ENCODE measurements at regions not wholly inside any gene's neighbourhood (a gene's known extent, or its start where the extent isn't known, plus 50 kb on each side); places are given as distances from the start of the nearest gene placed in this dataset.

GRCh38 chr1:193580419-193580818 lies 394.0 kb upstream of the B3GALT2 start:
- H3K9me3 ChIP-seq (ENCODE audit: control insufficient read depth in 4 of 4, insufficient read depth in 3 of 4, low read length in 3 of 4): peaks cover 0 to 2% (median 0%) of the 10 kb centered on the region in 4 donors
- H3K4me1 ChIP-seq (ENCODE audit: control insufficient read depth in 5 of 5, insufficient read depth in 5 of 5, low read length in 5 of 5): no peaks in the 10 kb centered on the region
- no peak overlapping the region for H3K4me3 ChIP-seq
- DNase-seq (no peak), ATAC-seq (ENCODE audit: insufficient read depth, low FRiP score) (no peak)
- no peaks in the 10 kb centered on the region for H3K36me3 ChIP-seq (ENCODE audit: control insufficient read depth in 4 of 4, insufficient read depth in 4 of 4, low read length in 4 of 4)
- no peak for TF ChIP-seq CTCF (IDR thresholded peaks at IDR 0.05; ENCODE audit: control extremely low read depth, extremely low read depth)
- WGBS, 2 donors: 94% methylated on average over 3 of the region's 3 CpGs
- H3K27me3 ChIP-seq (ENCODE audit: control insufficient read depth in 3 of 3, insufficient read depth in 3 of 3, low read length in 2 of 3): peaks cover 0 to 2% (median 0%) of the 10 kb centered on the region in 3 donors
- H3K27ac ChIP-seq (ENCODE audit: low read depth in 1 of 2, low read length in 1 of 2): no peak overlapping the region
- no peak overlapping the region for H3K9ac ChIP-seq (ENCODE audit: insufficient read depth in 1 of 2, low read length in 2 of 2)

DNA sequence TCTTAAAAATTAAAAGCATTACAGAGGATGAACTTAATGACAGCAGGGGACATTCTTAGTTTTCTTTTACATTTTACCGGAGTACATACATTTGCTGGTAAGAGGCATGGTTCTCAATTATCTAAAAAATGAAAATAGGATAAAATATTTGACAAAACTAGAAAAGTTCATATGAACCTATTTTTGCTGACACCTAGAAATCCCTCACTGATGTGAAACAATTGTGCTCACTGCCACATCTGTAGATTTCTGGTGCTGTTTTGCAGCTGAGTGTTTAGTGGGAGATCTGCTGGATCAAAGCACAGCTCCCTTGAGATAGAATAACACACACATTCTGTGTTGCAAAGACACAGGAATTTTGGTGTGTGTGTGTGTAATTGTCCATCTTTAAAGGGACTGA lies 392.9 kb upstream of the B3GALT2 start:
- ATAC-seq (ENCODE audit: insufficient read depth, low FRiP score) (no peak), DNase-seq (no peak)
- H3K36me3 ChIP-seq (ENCODE audit: control insufficient read depth in 4 of 4, insufficient read depth in 4 of 4, low read length in 4 of 4): no peaks in the 10 kb centered on the region
- H3K27me3 ChIP-seq (ENCODE audit: control insufficient read depth in 3 of 3, insufficient read depth in 3 of 3, low read length in 2 of 3): peaks cover 0 to 2% (median 0%) of the 10 kb centered on the region in 3 donors
- 97 to 99% methylated on average over 1 of the region's 1 CpG for WGBS, 2 donors
- no peak overlapping the region for H3K9ac ChIP-seq (ENCODE audit: insufficient read depth in 1 of 2, low read length in 2 of 2)
- H3K4me3 ChIP-seq: no peak overlapping the region
- H3K27ac ChIP-seq (ENCODE audit: low read depth in 1 of 2, low read length in 1 of 2): no peak overlapping the region
- TF ChIP-seq CTCF (IDR thresholded peaks at IDR 0.05; ENCODE audit: control extremely low read depth, extremely low read depth): no peak
- peaks cover 0 to 2% (median 0%) of the 10 kb centered on the region in 4 donors for H3K9me3 ChIP-seq (ENCODE audit: control insufficient read depth in 4 of 4, insufficient read depth in 3 of 4, low read length in 3 of 4)
- no peaks in the 10 kb centered on the region for H3K4me1 ChIP-seq (ENCODE audit: control insufficient read depth in 5 of 5, insufficient read depth in 5 of 5, low read length in 5 of 5)

GRCh38 chr1:193574913-193575312 lies 388.5 kb upstream of the B3GALT2 start:
- Histone ChIP-seq H3K36me3 (ENCODE audit: control insufficient read depth in 4 of 4, insufficient read depth in 4 of 4, low read length in 4 of 4) (no peaks in the 10 kb centered on the region), H3K4me1 (ENCODE audit: control insufficient read depth in 5 of 5, insufficient read depth in 5 of 5, low read length in 5 of 5) (no peaks in the 10 kb centered on the region), H3K9me3 (ENCODE audit: control insufficient read depth in 4 of 4, insufficient read depth in 3 of 4, low read length in 3 of 4) (no peaks in the 10 kb centered on the region), H3K27me3 (ENCODE audit: control insufficient read depth in 3 of 3, insufficient read depth in 3 of 3, low read length in 2 of 3) (peaks cover 0 to 2% (median 0%) of the 10 kb centered on the region in 3 donors), H3K9ac (ENCODE audit: insufficient read depth in 1 of 2, low read length in 2 of 2) (no peak overlapping the region), H3K27ac (ENCODE audit: low read depth in 1 of 2, low read length in 1 of 2) (no peak overlapping the region), H3K4me3 (no peak overlapping the region)
- DNase-seq: no peak
- no peak for TF ChIP-seq CTCF (IDR thresholded peaks at IDR 0.05; ENCODE audit: control extremely low read depth, extremely low read depth)
- ATAC-seq (ENCODE audit: insufficient read depth, low FRiP score): no peak

GRCh38 chr1:193569983-193570269 lies 383.5 kb upstream of the B3GALT2 start:
- TF ChIP-seq CTCF (IDR thresholded peaks at IDR 0.05; ENCODE audit: control extremely low read depth, extremely low read depth): no peak
- DNase-seq (no peak), ATAC-seq (ENCODE audit: insufficient read depth, low FRiP score) (no peak)
- no peaks in the 10 kb centered on the region for H3K36me3 ChIP-seq (ENCODE audit: control insufficient read depth in 4 of 4, insufficient read depth in 4 of 4, low read length in 4 of 4)
- no peaks in the 10 kb centered on the region for H3K9me3 ChIP-seq (ENCODE audit: control insufficient read depth in 4 of 4, insufficient read depth in 3 of 4, low read length in 3 of 4)
- H3K27me3 ChIP-seq (ENCODE audit: control insufficient read depth in 3 of 3, insufficient read depth in 3 of 3, low read length in 2 of 3): no peaks in the 10 kb centered on the region
- no peaks in the 10 kb centered on the region for H3K4me1 ChIP-seq (ENCODE audit: control insufficient read depth in 5 of 5, insufficient read depth in 5 of 5, low read length in 5 of 5)
- no peak overlapping the region for H3K9ac ChIP-seq (ENCODE audit: insufficient read depth in 1 of 2, low read length in 2 of 2)
- H3K4me3 ChIP-seq: no peak overlapping the region
- H3K27ac ChIP-seq (ENCODE audit: low read depth in 1 of 2, low read length in 1 of 2): no peak overlapping the region

Measured in lung (tissue), 11 donors.